Activated T-helper 2 cell treated with anti-CD3 and anti-CD28 coated beads, Interferon-gamma antibody, Interleukin-2, Interleukin-4, amounts not matched to agents 10 μg/mL and 5 μg/mL and 100 μg/mL, durations not matched to agents 14 hours and 24 hours and 36 hours (primary cell): ENCODE measurements at regions not wholly inside any gene's neighbourhood (a gene's known extent, or its start where the extent isn't known, plus 50 kb on each side); places are given as distances from the start of the nearest gene placed in this dataset.
"Not testable (repeated sequence)": the region's sequence is repeated elsewhere in the genome, so short reads cannot be mapped to it uniquely, and the experiment has no call there.

Source experiments
- DNase-seq: peaks from one replicate; pipeline ENCODE4 v3.0.0; 2021; ENCODE audit warnings: low spot score
- H3K27ac Mint-ChIP-seq: one replicate; pipeline ENCODE4 v1.8.0; 2021; ENCODE audit warnings: mixed read lengths
- H3K27me3 Mint-ChIP-seq: one replicate; pipeline ENCODE4 v1.8.0; 2021; ENCODE audit warnings: low read depth, mixed read lengths
- H3K36me3 Mint-ChIP-seq: one replicate; pipeline ENCODE4 v1.8.0; 2021; ENCODE audit warnings: low read depth, mixed read lengths
- H3K4me1 Mint-ChIP-seq: one replicate; pipeline ENCODE4 v1.8.0; 2021; ENCODE audit warnings: low read depth, mixed read lengths
- H3K4me3 Mint-ChIP-seq: one replicate; pipeline ENCODE4 v1.8.0; 2021; ENCODE audit warnings: low read depth, mild to moderate bottlenecking, moderate library complexity, mixed read lengths
- H3K9me3 Mint-ChIP-seq: one replicate; pipeline ENCODE4 v1.8.0; 2021; ENCODE audit warnings: mixed read lengths
- intact Hi-C: fragments of 100-400 bp; cut with micrococcal nuclease; formaldehyde crosslinking; loops from one replicate; pipeline ENCODE4 v1.15.1; 2023

DNA sequence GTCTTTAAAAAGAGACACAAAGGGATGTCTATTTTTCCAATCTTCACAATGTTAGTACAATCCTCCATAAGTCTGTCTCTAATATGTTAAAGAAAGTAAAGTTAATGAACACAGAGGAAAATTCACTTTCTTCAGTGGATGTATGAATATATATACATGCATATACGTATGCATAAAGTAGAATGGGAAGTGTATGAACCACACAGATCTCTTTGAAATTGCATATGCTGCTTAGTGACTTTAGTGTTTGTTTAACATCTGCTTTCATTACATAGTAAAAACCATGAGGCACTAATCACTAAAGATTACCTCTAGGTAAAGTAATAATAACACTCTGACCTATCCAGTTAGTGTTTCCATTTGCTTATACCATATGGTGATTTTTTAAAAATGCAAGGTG, 451.2 kb downstream of the SEMA3D start:
- H3K9me3 Mint-ChIP-seq, result peaks cover 6% of the 10 kb centered on the region
- no peaks in the 10 kb centered on the region for H3K27me3 Mint-ChIP-seq
- no peaks in the 10 kb centered on the region for H3K36me3 Mint-ChIP-seq
- DNase-seq, result no peak
- no peak overlapping the region for H3K4me3 Mint-ChIP-seq
- peaks cover 2% of the 10 kb centered on the region for H3K4me1 Mint-ChIP-seq
- intact Hi-C loops, result no loop called here
- no peak overlapping the region for H3K27ac Mint-ChIP-seq

- H3K4me1 Mint-ChIP-seq, result peaks cover 2% of the 10 kb centered on the region
- H3K27ac Mint-ChIP-seq, result no peak overlapping the region
- no peak overlapping the region for H3K4me3 Mint-ChIP-seq
- peaks cover 6% of the 10 kb centered on the region for H3K9me3 Mint-ChIP-seq
- H3K27me3 Mint-ChIP-seq, result no peaks in the 10 kb centered on the region
- intact Hi-C loops, result no loop called here
- no peaks in the 10 kb centered on the region for H3K36me3 Mint-ChIP-seq
- no peak for DNase-seq
Observed at GRCh38 chr7:84735011-84735410, 451.8 kb downstream of the SEMA3D start.

GRCh38 chr7:84733976-84734375, 452.9 kb downstream of the SEMA3D start:
- H3K9me3 Mint-ChIP-seq, H3K27ac Mint-ChIP-seq, H3K4me3 Mint-ChIP-seq, intact Hi-C loops, H3K4me1 Mint-ChIP-seq, DNase-seq, H3K36me3 Mint-ChIP-seq, H3K27me3 Mint-ChIP-seq: not testable (repeated sequence)

DNA sequence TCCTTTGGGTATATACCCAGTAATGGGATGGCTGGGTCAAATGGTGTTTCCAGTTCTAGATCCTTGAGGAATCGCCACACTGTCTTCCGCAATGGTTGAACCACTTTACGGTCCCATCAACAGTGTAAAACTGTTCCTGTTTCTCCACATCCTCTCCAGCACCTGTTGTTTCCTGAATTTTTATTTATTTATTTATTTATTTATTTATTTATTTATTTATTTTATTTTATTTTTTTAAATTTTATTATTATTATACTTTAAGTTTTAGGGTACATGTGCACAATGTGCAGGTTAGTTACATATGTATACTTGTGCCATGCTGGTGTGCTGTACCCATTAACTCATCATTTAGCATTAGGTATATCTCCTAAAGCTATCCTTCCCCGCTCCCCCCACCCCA, 456.0 kb downstream of the SEMA3D start:
- H3K9me3 Mint-ChIP-seq, intact Hi-C loops, H3K36me3 Mint-ChIP-seq, H3K27me3 Mint-ChIP-seq, H3K27ac Mint-ChIP-seq, DNase-seq, H3K4me3 Mint-ChIP-seq, H3K4me1 Mint-ChIP-seq: not testable (repeated sequence)

DNA sequence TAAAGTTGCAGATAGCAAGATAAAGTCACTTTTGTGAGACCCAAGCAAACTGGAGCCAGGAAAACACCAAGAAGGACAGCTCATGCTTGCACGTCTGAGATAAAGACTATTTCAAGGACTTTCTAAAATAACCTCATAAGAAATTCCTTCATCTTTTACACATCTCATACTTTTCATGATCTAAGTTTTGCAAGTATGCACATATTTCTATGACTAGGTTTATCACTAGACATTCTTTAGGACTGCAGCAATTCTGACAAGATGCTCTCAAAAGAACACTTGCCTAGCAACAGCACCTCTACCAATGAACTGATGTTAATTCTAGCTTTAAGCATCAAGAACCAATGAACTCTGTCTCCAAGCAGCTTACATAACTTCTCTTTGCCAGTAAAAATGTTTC, 457.6 kb downstream of the SEMA3D start:
- H3K9me3 Mint-ChIP-seq, result peaks cover 9% of the 10 kb centered on the region
- H3K36me3 Mint-ChIP-seq, result no peaks in the 10 kb centered on the region
- no peak overlapping the region for H3K4me3 Mint-ChIP-seq
- no peak overlapping the region for H3K27ac Mint-ChIP-seq
- no peaks in the 10 kb centered on the region for H3K27me3 Mint-ChIP-seq
- H3K4me1 Mint-ChIP-seq, result no peaks in the 10 kb centered on the region
- intact Hi-C loops, result no loop called here
- no peak for DNase-seq

DNA sequence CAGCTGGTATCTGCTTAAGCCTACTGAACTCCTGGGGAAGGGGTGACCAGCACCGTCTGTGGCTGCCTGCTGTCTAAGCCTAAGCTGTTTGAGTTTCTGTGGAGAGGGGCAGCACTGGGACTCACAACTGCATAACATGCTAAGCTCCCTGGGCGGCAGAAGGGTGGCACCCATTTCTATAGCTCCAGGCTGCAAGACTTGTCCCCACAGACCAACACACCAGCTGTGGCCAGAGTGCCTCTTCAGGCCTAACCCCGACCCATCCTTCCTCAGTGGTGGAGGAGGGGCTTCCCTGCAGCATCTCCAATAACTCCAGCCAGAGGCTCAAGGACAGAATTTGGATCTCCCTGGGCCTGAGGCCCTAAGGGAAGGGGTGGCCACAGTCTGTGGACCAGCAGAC, 464.1 kb downstream of the SEMA3D start:
- Mint-ChIP-seq H3K27ac (no peak overlapping the region), H3K4me1 (no peaks in the 10 kb centered on the region), H3K27me3 (no peaks in the 10 kb centered on the region), H3K9me3 (peaks cover 4% of the 10 kb centered on the region), H3K36me3 (no peaks in the 10 kb centered on the region), H3K4me3 (no peak overlapping the region)
- no peak for DNase-seq
- intact Hi-C loops, result no loop called here

- Mint-ChIP-seq H3K9me3 (peaks cover 4% of the 10 kb centered on the region), H3K4me1 (no peaks in the 10 kb centered on the region), H3K4me3 (no peak overlapping the region), H3K27ac (no peak overlapping the region), H3K27me3 (no peaks in the 10 kb centered on the region), H3K36me3 (no peaks in the 10 kb centered on the region)
- DNase-seq, result no peak
- intact Hi-C loops, result no loop called here
Observed at GRCh38 chr7:84722086-84722485, 464.8 kb downstream of the SEMA3D start.

DNA sequence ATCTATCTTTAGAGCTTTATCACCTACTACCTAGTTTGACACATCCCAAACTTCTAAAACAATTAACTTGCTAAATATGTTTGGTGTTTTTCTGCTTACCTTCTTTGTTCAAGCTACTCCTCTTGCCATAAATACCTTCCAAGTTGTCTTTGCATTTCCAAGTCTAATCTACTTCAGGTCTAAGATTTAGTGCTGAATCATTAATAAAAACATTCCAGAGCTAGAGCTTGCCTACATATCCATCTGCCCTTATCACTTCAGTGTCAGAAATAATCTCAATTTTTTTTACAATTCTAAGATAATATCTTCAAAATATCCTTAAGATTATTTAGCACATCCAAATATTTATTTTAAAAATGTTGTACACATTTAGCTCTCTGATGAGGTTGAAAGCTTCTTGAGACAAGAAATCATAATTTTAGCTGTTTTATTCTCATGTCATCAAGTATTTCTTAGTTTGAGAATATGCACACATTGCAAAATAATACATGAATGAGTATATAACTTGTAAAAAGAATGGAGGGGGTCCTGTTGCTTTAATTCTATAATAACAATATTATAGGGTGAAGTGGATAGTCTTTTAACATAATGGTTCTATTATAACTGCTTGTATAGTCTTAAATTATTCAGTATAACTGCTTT, 466.3 kb downstream of the SEMA3D start:
- no peaks in the 10 kb centered on the region for H3K4me1 Mint-ChIP-seq
- no peak overlapping the region for H3K4me3 Mint-ChIP-seq
- no peaks in the 10 kb centered on the region for H3K27me3 Mint-ChIP-seq
- no peaks in the 10 kb centered on the region for H3K36me3 Mint-ChIP-seq
- no peaks in the 10 kb centered on the region for H3K9me3 Mint-ChIP-seq
- H3K27ac Mint-ChIP-seq, result no peak overlapping the region
- no peak for DNase-seq
- intact Hi-C loops, result no loop called here

DNA sequence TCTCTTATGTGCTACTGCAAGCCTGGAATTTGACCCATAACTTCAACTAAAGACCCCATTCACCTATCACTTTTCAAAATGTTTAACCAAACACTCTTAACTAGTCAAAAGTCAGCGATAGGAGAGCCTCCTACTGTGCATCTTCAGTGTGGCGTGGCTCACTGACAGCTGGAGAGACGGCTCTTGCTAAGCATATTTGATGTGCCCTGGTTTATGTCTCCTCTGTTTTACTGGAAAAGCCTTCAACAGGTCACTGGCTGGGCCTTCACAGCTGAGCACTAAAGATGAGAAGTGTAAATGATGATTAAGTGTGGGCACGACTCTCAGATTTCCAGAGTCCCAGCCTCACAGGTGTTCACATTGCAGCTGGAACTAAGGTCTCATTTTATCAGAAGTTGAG, 472.1 kb downstream of the SEMA3D start:
- no peak for DNase-seq
- intact Hi-C loops, result no loop called here
- H3K27me3 Mint-ChIP-seq, result no peaks in the 10 kb centered on the region
- H3K4me3 Mint-ChIP-seq, result no peak overlapping the region
- no peaks in the 10 kb centered on the region for H3K4me1 Mint-ChIP-seq
- no peaks in the 10 kb centered on the region for H3K9me3 Mint-ChIP-seq
- H3K36me3 Mint-ChIP-seq, result no peaks in the 10 kb centered on the region
- no peak overlapping the region for H3K27ac Mint-ChIP-seq

DNA sequence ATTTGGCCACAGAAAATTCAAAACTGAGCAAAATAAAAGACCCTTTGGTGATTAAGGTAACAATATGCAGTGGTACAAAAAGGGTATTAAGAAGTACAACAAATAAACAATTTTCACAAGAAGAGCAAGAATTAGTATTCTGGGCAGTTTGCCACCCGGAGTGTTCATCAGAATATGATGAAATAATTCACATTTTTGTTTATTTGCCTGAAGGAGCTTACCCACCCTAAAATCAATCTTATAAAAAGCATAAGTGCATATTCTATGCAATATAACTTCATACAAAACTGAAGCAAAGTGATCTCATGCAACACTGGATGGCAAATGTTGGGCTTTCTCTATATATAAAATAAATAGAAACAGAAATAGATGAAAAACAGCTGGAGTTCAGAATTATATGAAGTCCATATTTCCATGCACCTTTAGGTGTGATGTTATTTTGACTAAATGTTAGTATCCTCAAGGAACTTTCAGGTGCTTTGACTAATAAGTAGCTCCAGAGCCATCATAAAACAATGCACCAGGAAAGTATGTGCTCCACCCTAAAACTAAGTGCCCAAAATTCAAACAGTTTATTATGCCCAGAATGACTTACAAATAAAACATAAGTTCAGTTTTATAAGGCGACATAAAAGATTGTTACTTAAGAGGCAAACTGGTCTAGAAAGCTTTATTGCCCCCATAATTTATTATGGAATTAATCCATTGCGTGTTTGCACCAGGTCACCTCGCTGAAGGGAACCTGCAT, 474.3 kb downstream of the SEMA3D start:
- no peak for DNase-seq
- H3K27me3 Mint-ChIP-seq, result no peaks in the 10 kb centered on the region
- no peaks in the 10 kb centered on the region for H3K36me3 Mint-ChIP-seq
- no peaks in the 10 kb centered on the region for H3K9me3 Mint-ChIP-seq
- no peak overlapping the region for H3K4me3 Mint-ChIP-seq
- H3K4me1 Mint-ChIP-seq, result no peaks in the 10 kb centered on the region
- no peak overlapping the region for H3K27ac Mint-ChIP-seq
- intact Hi-C loops, result no loop called here

- H3K9me3 Mint-ChIP-seq, H3K4me3 Mint-ChIP-seq, H3K4me1 Mint-ChIP-seq, intact Hi-C loops, H3K27ac Mint-ChIP-seq, H3K36me3 Mint-ChIP-seq, H3K27me3 Mint-ChIP-seq, DNase-seq: not testable (repeated sequence)
Observed at GRCh38 chr7:84710538-84710937, 476.3 kb downstream of the SEMA3D start.

DNA sequence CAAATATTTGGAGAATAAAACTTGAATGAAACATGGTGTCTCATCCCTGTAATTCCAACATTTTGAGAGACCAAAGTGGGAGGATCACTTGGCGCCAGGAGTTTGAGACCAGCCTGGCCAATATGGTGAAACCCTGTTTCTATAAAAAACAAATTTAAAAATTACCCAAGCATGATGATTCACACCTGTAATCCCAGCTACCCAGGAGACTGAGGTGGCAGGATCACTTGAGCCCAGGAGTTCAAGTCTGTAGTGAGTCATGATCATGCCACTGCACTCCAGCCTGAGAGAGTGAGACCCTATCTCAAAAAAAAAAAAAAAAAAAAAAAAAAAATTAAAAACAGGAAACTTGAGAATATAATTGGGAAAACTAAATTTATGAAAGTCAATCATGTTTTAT, 481.1 kb downstream of the SEMA3D start:
- DNase-seq, result no peak
- no peaks in the 10 kb centered on the region for H3K4me1 Mint-ChIP-seq
- H3K4me3 Mint-ChIP-seq, result no peak overlapping the region
- no peaks in the 10 kb centered on the region for H3K27me3 Mint-ChIP-seq
- no peak overlapping the region for H3K27ac Mint-ChIP-seq
- intact Hi-C loops, result no loop called here
- H3K36me3 Mint-ChIP-seq, result no peaks in the 10 kb centered on the region
- no peaks in the 10 kb centered on the region for H3K9me3 Mint-ChIP-seq

GRCh38 chr7:84705079-84705478, 481.8 kb downstream of the SEMA3D start:
- intact Hi-C loops, result no loop called here
- Mint-ChIP-seq H3K4me1 (no peaks in the 10 kb centered on the region), H3K36me3 (no peaks in the 10 kb centered on the region), H3K27ac (no peak overlapping the region), H3K9me3 (no peaks in the 10 kb centered on the region), H3K4me3 (no peak overlapping the region), H3K27me3 (no peaks in the 10 kb centered on the region)
- DNase-seq, result no peak
